ENCODE measurements at regions not wholly inside any gene's neighbourhood (a gene's known extent, or its start where the extent isn't known, plus 50 kb on each side); places are given as distances from the start of the nearest gene placed in this dataset.

DNA sequence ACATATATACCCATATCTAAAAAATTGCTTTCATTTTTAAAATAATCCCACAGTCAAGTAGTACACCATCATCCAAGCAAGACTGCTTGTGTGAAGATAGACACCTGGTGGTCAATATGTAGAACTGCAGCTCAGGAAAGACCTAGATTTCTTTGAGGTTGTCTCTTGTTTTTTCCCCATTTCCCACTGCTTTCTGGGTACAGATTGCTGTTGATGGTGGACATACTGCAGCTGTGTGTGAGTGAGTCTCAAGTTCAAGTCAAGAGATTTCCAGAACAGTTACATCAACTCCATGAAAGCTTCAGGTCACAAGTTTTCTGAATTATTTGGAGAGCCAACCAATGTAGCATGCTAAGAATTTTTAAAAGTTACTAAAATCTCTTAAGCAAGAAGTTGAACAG lies 306.4 kb downstream of the DUSP10 start:
- DNase-seq: peak in 2 of 14 donors; percentile 1 to 9

DNA sequence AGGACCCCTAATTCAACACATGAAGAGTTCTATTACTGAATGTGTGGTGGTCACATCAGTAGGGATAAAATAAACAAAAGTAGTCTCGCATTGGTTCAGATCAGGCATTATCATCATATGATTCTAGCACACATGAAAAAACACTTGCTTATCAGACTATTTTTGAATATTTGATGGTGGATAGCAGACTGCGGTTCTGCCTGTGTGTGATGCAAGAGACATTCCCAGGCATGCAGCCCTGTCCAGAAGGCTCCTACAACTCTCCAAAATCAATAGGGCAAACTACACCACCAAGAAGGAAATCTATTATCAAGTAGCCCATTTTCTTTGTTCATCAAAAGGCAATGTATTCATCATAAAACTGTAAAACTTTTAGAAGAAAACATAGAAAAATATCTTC lies 304.7 kb downstream of the DUSP10 start:
- no peak for DNase-seq

DNA sequence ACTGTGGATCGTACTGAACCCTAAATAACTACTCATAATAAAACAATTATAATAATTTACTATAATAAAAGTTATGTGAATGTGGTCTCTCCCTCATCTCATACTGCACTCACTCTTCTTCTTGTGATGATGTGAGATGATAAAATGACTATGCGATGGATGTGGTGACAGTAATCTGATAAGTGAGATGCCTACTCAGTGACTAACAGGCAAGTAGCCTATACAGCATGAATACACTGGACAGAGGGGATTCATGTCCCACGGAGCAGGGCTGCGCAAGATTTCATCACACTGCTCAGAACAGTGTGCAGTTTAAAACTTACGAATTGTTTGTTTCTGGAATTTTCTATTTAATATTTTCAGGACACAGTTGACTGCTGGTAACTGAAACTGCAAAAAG lies 304.0 kb downstream of the DUSP10 start:
- DNase-seq: no peak

DNA sequence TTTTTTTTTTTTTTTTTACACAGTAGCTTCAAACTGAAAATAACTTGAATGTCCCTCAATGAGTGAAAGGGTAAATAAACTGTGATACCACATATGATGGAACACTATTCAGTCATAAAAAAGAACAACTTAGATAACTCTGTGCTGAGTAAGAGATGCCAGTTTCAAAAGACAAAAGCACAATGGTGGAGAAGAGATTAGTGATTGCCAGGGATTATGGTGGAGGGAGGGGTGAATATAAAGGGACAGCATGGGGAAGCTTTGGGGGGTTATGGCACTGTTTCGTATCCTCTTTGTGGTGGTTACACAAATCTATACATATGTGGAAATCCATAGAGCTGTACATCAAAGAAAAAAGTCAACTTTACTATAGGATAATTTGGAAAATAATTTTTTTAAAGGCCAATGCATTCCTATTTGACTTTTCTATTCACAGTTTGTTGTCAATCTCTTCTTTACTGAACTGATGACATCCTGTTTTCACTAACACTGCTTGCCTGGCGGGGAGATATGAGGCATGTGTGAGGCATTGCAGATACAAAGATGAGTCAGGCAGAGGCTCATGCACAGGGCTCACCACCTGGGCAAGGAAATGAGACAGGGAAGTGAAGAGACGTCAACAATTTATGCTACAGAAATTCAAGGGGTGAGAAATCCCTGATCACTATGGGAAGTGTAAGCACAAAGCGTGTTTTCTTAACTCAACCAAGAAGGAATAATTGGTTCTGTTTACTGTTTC lies 302.7 kb downstream of the DUSP10 start:
- DNase-seq: no peak

DNA sequence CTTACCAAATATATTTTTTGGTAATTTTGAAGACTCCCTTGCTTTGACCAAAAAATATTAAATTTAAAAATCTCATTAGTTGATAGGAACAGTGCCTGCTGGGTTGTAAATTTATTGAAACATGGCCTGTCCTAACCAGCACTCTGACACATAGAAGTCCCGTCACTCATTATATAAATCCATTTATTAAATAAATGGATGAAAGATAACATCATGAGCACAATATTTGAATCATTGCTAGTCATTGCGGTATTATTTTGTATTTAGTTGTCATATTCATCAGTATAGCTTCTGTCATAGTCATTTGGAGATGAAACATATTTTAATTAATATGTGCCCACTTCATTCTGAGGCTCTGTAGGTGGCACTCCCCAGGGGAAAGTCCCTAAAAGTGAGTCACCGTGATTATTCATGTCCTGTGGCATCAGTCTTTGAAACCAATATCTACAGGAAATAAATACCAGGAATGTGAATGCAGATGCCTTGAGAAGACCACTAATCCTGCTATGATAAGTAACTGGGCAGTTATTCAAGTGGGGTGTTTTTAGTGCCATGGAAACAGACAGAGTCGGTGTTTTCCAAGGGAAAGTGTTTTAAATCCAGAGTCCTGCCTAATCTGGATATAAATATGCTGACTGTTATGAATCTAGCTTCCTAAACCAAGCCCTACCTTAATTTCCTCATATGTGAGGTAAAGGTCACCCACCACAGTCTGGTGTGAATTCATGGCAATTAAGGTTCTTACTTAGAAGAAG lies 302.0 kb downstream of the DUSP10 start:
- no peak for DNase-seq

DNA sequence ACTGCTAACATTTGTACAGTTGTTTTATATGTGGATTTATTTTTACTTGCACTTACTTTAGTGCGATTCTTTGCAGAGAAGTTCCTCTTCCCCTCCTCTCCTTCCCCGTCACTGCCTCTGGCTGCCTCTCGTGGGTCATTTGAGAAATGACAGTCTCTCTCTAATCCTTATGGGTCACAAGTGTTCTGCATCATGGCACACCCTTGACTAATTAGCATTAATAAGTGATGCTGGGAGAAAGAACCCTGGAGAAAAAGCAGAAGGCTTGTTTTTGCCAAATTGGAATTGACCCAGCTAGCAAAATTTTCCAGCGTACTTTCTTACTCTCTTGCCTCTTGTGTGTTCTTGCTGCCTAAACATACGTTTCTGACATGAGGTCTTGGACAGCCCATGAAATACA lies 301.2 kb downstream of the DUSP10 start:
- peak in 4 of 14 donors; percentile 7 to 35 (median 9) for DNase-seq

DNA sequence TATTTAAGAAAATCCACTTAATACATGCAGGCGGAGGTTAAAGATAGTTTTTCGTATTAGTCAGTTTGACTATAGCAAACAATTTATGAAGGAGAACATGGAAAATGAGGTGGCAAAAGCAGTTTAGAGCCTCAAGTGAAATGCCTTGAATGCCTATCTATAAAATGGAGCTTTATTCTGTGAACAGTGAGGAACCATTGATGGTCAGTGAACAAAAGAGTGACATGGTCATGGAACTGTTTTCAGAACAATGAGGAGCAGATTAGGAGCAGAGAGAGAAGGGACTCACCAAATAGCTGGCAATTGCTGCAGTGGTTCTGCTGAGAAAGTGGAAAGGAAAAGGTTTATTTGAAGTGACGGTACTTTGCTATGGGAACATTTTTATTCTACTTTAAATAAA lies 299.8 kb downstream of the DUSP10 start:
- DNase-seq: no peak

DNA sequence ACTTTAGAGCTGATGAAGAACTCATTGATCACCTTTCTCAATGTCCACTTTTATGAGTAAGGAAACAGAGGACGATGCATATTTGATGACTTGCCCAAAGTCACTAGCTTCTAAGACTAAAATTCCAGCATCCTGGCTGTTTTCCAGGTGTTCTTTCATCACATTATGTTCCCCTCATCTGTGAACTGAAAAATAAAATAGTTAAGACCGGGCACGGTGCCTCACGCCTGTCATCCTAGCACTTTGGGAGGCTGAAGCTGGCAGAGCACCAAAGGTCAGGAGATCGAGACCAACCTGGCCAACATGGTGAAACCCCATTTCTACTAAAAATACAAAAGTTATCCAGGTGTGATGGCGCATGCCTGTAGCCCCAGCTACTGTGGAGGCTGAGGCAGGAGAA lies 297.5 kb downstream of the DUSP10 start:
- no peak for DNase-seq

DNA sequence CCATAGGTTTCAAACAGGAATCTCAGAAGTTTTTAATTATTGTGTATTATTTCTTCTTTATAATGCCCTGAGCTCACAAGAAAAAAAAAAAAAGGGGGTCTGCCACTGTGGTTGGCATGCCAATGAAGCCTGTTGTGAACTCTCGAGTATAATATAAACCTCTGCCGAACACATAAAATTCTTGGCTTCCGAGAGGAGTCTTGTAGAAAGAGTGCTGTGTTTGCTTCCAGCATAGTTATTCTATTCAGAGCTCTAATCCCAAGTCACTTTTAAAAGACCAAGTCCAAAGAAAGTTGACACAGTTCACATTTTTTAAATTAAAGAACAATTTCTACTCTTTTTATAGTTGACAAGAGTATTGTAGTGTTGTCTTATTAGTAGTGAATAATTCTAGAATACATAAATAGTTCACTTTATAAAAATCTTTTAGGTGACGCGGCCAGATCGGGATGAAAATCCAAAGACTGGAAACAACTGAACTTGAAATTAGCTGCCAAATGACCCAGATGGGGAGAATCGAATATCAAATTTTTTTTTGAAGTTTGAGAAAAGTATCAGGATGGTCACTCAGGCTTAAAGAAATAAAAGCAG lies 293.2 kb downstream of the DUSP10 start:
- no peak for DNase-seq

DNA sequence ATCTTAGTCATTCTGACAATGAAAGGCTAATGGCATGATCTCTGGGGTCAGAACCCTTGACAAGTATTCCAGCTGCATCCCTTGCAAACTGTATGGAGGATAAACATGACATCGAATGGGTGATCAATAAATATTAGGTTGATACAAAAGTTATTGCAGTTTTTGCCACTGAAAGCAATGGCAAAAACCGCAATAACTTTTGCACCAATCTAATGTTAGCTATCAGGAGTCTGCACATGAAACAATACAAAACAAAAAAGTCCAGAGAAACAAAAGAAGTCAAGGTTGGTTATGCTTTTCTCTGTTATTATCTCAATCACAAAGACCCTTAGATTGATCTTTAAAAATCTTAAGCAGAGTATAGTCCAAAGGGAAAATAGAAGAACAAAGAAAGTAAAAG lies 292.7 kb downstream of the DUSP10 start:
- no peak for DNase-seq

DNA sequence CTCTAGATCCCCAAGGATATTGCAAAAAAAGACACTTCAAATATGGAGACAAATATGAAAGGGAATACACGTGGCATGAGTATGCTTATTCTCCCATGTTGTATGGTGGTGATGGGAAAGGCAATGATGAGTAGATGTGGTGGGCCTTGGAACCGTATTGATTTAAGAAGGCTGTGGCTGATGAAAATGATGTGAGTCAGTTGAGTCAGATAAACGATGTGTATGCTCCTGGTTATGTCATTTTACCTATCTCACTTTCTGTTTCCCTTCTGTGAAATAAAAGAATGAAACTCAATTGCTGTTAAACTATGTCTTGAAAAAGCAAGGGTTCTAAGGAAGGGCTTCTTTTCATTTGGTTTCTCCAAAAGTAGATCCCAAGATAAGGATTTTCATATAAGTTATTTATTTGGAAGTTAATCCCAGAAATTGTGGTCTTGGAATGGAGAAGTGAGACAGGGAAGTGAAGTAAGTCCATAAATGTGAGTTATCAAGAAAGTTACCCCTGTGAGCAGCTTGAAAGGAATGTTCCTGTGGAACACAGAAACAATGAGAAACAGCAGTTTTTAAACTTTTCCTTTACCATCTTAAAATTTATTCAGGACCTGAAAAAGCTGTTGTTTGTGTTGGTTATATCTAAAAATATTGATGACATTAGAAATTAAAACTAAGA lies 292.0 kb downstream of the DUSP10 start:
- DNase-seq: no peak

DNA sequence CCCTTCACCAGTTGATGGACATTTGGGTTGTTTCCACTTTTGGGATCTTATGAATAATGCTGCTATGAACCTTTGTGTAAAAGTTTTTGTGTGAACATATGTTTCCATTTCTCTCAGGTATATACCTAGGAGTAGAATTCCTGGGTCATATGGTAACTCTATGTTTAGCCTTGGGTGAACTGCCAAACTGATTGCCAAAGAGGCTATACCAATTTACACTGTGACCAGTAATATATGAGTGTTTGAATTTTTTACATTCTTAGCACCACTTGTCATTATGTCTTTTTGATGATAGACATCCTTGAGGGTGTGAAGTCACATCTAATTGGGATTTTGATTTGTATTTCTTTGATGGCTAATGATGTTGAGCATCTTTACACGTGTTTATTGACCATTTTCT lies 290.1 kb downstream of the DUSP10 start:
- no peak for DNase-seq

DNA sequence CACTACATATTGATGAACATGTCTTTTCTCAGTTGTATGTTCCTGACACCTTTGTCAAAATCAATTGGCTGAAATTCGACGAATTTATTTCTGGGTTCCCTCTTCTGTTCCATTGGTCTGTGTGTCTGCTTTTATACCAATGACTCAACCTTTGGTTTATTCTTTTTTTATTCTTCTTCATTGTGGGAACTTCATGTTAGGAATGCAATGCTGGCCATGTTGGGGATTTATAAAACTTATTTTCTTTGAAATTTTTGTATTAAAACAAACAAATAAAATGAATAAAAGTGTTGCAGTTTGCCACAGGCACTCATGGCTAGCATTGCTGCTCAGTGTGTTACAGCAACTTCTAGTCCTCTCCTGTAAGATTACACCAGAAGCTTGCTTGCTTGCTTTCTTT lies 287.8 kb downstream of the DUSP10 start:
- DNase-seq: no peak

DNA sequence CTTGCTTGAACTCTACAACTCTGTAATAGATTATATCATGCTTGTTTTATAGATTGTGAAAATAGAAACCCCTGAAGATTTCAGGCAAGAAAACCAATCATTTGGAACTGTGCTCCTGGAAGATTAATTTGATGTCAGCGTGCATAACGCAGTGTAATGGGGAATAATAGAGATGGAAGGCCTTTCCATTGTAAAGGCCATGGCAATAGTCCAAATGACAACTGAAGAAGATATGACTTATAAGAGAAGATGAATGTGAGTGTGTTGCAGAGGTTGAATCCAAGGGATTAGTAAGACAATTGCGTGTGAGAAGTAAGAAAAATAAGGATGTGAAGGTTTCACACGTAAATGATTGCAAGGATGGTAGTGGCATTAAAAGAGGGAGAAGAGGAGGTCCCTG lies 285.0 kb downstream of the DUSP10 start:
- no peak for DNase-seq

DNA sequence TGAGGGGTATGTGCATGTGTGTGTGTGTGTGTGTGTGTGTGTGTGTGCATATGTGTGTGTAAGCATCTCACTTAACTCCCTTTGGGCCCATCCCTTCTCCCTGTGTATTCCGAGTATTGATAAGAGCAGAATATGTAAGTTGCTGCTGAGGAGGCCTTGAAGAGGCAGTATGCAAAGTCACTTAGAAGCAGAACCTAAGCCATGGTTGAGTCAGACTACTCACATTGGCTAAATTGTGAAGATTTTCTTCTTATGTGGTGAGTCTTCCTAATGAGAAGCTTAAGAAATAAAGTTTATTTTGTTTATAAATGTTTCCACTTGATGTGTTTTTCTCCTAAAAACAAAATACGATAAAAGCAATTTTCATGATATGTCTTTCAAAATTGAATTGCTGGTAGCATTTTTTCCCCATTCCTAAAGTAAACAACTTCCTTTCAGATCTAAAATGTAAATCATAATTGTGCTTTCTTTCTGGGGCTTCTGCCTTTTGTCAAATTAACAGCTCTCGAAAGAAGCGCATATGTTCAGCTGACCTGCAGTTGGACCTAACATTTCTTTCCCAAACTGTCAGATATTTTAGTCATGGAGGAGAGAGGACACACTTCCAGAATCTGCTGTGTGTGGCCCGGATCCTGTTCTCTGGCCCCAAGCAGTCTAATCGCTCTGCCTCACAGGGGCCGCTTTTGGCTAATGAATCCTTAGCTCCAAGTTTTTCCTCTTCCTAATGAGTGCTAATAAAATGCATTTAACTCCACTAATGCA lies 284.0 kb downstream of the DUSP10 start:
- DNase-seq: no peak

DNA sequence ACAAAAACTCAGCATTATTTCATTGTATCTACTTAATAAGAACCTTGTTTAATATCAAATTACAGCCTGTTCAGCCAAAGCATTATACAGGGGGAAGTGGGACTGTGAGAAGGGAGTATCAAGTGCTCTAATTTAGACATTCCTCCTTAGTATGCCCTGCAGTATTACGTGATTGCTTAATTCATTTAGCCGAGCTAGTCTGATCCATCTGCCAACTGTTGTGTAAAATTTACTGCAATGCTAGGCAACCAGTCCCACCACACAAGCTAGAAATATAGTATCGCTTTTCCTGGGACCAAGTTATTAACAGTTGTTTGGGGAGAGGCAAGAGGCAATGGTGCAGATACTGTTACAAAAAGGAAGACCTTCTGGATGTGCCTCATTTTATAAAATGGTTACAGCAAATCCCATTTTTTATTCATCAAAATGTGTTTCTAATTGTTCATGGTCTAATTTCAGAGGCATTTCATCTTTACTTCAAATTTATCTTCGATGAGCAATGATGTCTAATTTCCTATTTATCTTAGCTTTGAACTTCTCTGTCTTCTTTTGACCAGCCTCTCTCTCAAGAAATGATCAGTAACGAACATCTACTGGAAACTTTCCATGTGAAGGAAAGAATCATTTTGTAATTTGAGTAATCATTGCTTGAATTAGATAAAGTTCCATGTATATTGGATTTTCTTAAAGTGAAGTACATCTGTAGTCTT lies 283.3 kb downstream of the DUSP10 start:
- DNase-seq: no peak

DNA sequence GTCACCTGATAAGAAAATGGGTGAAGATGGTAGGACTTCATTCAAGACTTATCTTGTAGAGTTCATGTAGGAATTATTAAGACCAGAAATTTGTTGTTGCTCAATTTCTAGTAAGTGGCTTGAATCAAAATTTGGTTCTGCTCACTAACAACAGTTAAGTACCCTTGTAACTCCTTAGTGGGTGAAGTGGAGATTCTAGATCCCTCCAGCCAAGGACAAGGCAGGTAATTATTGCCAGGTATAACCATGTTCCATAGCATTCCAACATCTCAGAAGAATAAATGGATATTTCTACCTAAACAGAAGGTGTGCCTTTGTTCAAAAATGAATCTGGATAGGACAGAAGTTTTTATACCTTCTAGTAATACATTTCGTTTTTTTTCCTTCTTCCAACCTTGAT lies 282.3 kb downstream of the DUSP10 start:
- DNase-seq: no peak

DNA sequence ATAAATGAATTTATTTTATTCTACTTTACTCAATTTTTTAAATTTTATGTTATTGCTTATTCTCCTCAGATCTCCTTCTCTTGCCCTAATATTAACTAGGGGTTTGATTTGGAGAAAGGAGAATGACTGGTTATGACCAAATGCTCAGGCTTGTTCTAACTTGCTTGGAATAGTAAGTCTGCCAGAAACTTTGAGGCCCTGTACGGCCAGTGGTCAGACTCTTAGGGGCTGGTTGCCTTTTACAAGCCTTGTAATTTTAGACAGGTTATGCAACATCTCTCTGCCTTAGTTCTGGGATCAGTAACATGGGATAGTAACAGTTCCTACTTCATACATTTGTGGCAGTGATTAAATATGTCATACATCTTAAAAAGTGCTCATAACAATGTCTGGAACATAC lies 279.5 kb downstream of the DUSP10 start:
- no peak for DNase-seq

DNA sequence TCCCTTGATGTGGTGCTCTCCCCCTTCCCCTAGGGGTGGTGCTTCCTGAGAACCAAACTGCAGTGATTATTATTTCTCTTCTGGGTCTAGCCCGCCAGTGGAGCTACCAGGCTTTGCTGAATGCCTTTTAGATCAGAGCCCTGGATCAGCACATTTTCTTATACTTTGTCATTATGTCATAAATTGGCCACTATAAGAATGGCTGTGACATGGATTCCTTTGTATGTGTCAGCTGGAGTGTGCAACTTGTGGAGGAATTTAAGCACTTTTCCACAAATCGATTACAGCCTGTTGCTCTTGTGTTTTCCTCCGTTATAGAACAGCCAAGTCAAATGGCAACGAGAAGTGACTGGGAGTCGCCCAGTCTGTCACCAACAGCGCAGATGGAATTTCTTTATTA lies 273.3 kb downstream of the DUSP10 start:
- no peak for DNase-seq

DNA sequence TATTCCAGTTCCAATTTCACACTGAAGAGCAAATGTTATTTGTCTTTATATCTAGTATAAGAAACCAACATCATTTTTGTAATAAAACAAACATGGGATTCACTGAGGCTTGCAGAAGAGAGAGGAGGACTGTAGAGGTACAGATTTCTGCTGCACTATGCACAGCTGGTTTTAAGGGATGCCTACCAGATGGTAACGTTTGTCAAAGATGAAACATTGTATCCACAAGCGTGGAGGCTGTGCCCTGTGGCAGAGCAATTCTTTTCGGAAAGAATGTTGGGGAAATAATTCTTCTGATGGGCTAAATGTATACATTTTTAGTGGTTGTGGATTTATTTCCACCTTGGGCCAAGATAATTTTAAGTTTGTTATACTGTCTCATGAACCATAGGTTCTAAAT lies 272.4 kb downstream of the DUSP10 start:
- DNase-seq: no peak

DNA sequence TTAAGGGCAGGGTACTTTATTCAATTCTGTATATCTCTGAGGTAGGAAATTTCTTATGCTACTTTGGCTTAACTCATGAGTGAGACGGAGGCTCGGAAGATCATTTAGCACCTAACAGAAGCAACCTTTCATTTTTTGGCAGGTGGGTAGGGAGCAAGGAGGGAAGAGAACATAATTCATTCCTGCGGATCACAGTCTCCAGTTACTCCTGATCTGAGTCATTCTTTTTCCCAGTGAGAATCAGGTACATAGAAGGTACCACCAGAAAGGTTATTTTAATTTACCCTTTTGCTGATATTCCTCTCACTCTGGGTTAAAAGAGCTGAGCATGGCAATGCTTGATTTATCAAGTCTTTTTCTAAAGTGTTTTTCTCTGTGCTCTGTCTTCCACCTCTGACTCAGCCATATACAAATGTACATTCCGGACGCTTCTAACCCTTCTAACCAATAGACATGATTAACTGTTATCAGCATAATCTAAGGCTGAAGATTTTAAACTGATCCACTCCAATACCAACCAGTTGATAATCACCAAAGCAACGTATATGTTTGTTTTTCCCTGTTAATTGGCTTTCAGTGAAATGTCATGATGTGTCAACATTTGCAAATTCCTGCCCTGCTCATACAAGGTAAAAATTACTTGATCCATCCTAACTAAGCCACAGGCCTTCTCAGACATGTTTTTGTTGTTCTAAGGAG lies 271.7 kb downstream of the DUSP10 start:
- no peak for DNase-seq

All from C1 segment of cervical spinal cord (tissue), 14 donors.